NCI-H2081 (cell line): ENCODE measurements at regions not wholly inside any gene's neighbourhood (a gene's known extent, or its start where the extent isn't known, plus 50 kb on each side); places are given as distances from the start of the nearest gene placed in this dataset.

Experiments used
- DNase-seq, 2 experiments: peaks; one replicate each; lab custom pipeline; 2025; lab: John Stamatoyannopoulos, UW

- no peak for DNase-seq
Measured at GRCh38 chr17:55634702-55635101, 88.0 kb downstream of the TMEM100 start.

DNA sequence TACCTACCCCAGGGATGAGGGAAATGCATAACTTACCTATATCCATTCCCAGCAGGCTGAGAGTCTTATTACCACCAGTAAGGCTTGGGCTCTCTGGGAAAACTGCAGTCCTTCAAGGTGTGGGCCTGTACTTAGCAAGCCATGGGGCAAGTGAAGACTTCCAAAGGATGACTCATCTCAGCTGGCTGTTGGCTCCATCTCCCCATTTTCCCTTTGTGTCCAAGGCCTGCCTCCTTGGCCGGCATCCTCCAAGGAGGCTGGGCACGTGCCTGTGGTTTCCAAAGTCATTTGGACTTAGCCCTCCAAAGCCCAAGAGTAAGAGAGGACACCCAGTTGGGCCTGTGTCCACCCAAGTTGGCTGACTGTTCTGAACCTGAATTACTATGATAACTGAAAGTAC, 89.8 kb downstream of the TMEM100 start:
- no peak for DNase-seq

DNA sequence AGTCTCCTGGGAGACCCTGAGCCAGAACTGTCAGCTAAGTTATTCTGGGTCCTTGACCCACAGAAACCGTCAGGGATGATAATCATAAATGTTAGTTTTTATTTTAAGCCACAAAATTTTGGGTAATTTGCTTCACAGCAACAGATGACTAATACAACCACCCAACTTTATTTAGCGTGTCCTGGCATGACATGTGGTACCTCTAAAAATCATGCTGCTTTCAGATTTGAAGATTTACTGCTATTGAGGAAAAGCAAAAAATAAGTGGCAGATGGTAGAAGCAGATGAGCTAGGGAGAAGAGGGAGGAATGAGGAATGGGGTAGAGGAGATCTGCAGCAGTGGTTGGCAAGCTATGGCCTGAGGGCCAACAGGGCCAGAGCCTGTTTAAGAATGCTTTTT, 90.4 kb downstream of the TMEM100 start:
- DNase-seq: no peak

DNA sequence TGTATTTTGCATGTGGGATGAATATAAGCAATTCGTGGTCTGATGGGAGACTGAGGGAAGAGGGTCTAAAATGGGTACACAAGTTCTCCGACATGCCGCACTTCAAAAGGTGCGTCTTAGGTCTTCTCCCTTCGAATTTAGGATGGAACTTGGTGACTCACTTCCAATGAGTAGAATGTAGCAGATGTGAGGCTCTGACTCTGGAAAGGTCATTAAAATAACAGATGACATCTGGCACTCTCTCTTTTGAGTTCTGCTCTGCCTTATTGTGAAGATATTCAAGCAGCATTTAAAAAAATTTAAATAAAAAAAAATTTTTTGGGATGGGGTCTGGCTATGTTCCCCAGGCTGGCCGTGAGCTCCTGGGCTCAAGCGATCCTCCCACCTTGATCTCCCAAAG, 92.7 kb downstream of the TMEM100 start:
- DNase-seq: no peak

DNA sequence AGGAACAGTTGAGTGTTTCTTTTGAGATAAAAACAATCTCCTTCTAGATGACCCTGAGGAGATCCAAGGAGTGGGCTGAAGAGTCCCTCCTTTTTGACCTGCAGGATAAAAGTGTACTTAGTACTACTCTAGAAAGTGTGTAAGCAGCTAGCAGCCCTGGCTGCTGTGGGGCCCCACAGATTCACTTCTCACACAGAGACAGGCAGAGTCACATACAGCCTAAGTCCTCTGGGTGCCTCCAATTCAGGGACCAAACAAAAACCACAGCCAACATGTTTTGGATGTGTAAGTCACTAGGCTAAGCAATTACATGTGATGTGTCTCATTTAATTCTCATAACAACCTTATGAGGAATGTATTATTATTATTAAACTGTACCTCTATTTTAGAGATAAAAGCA, 97.1 kb downstream of the TMEM100 start:
- no peak for DNase-seq

- no peak for DNase-seq
Measured at GRCh38 chr17:55624772-55625433, 97.8 kb downstream of the TMEM100 start.

- no peak for DNase-seq
Measured at GRCh38 chr17:55622547-55622946, 100.1 kb downstream of the TMEM100 start.

DNA sequence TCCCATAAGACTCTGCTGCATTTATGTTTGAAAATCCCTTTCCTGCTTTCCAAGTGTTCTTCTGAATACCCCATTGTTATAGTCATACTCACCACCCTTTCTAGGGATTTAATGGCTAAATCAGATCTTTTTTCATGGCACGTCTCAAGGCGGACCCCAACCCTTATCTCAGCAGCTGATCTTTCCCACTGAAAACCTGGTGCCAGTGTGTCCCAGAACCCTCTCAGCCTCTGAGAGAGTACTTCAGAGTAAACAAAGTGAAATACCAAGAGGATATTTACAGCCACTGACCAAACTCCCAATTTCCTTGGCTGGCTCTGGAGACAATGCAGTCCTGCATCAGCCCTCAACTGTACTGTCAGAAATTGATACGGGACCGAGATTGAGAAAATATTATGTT, 101.7 kb downstream of the TMEM100 start:
- DNase-seq: no peak

- DNase-seq: no peak
Measured at GRCh38 chr17:55620023-55620422, 102.6 kb downstream of the TMEM100 start.

GRCh38 chr17:55617441-55617840, 105.2 kb downstream of the TMEM100 start:
- no peak for DNase-seq

- no peak for DNase-seq
Measured at GRCh38 chr17:55614061-55614460, 102.8 kb upstream of the SMIM36 start.

DNA sequence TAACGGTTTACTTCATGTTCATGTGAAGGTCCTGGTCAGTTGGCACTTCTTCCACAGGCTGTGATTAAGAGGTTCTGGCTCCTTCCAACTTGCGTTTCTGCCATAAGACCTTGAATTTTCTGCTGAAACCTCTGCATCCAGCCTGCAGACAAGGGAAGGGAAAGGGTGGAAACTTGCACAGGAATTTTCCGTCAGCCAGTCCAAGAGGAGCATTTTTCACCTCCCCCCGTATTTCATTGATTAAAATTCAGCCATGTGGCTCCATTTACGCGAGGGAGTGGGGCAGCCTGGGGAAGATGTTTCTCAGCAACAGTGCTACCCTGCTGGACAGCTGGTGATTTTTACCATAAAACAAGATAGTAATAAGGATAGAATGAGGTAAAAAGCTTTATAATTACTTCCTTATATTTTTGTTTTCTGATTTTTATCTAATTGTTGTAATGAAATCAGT, 101.5 kb upstream of the SMIM36 start:
- no peak for DNase-seq

DNA sequence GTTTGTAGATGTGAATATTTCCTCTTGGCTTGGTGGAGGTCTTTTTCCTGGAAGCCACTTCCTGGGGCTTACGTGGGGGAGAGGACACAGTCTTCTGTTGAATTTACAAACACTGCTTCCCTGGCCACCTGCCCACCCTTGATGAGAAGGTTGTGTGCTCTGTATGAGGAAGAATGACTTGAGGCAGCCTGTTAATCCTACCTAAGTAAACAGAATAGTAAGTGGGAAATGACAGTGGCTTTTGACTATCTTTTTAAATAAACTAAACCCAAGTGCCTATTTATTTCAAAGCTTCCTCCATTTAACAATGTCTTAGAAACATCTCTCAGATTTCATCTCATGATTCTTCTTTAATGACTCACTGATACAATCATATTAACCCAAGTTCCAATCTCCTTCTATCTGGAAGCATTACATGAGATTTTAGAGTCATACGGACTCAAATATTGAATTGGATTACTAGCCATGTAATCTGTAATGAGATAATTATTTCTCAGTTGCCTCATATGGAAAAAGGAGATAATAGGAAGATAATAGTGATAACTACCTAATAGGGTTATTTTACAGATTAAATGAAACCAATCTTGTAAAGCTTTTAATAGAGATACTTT, 96.6 kb upstream of the SMIM36 start:
- peak in 1 of 2 experiments; percentile 12 for DNase-seq

DNA sequence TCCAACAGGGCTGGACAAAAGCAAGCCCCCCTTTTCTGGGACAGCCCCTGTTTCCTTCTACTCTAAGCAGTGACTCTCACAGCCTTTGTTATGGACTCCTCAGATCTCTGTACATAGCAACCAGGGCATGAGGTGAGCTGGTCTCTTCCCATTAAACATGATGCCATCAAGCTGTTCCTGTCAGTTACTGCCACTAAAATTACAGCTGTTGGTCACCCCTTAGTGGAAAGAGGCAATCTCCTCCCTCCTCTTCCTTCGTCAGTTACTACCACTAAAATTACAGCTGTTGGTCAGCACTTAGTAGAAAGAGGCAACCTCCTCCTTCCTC, 95.2 kb upstream of the SMIM36 start:
- no peak for DNase-seq

GRCh38 chr17:55605705-55606487, 94.6 kb upstream of the SMIM36 start:
- DNase-seq: no peak

GRCh38 chr17:55601874-55602364, 90.7 kb upstream of the SMIM36 start:
- DNase-seq: peak; percentile 2 to 8

DNA sequence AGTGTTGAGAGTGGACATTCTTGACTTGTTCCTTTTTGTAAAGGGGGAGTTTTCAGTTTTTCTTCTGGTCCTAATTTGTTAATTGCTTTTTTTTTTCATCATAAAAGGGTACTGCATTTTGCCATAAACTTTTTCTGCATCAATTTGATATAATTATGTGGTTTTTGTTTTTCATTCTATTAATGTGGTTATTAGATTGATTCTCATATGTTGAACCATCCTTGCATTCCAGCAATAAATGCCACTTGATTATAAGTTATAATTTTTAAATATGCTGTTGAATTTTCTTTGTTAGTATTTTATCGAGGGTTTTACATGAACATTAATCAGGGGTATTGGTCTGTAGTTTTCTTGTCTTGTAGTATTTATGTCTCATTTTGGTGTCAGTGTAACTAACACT, 87.2 kb upstream of the SMIM36 start:
- DNase-seq: no peak

DNA sequence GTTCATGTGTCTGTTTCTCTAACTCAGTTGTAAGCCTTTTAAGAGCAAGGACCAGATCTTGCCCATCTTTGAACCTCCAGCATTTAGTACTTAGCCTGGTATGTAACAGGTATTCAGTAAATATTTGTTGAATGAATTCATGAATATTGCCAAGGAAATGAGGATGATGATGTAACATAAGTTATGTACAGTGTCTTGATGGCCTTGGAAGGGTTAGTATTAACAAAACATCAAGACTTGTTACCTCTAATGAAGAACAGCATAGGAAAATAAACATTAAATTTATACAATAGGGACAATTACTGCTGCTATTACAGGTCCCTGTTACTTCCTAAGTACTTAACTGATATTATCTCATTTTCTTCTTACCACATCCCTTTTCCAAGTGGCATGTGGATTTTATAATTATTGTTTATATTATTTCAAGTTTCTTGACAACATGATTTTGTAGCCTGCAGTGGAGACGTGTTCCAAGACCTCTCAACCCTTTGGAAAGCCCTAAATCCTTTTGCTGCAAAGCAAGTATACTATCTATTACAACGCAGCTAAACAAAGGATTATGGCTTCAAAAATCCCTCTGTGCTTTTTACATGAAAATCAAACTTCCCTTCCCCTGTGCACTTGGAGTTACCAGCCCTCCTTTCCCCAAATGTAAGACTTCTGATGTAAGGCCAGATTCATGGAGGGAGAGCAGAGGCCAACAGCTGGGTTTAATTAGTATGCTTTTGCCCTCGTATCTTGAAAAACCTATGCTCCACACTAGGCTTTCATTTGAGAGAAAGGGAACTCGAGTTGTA, 77.4 kb upstream of the SMIM36 start:
- no peak for DNase-seq

DNA sequence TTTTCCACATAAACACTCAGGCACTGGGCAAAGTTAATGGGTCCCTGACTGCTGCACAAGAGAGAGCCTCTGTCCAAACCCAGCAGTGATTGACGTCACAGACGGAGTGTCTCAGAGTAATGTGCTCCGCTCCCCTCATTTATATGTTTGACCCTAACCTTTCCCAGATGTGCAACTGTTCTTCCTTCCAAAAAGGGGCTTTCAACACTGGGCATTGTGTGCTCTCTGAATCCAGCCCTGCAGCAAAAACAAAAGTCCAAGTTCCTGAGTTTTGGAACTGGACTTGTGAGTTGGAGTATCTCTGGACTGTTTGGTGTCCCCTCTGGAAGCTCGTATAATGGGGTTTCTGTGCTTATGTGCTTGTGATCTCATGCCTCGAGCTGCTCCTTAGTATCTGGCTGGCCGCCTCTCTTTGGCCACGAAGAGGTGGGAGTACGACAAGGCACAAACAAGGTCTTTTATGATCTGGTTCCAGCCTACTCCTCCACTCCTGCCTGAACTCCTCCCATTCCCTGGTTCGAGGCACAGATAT, 76.4 kb upstream of the SMIM36 start:
- no peak for DNase-seq

GRCh38 chr17:55585629-55586028, 74.4 kb upstream of the SMIM36 start:
- no peak for DNase-seq

GRCh38 chr17:55584861-55585260, 73.6 kb upstream of the SMIM36 start:
- DNase-seq: no peak

DNA sequence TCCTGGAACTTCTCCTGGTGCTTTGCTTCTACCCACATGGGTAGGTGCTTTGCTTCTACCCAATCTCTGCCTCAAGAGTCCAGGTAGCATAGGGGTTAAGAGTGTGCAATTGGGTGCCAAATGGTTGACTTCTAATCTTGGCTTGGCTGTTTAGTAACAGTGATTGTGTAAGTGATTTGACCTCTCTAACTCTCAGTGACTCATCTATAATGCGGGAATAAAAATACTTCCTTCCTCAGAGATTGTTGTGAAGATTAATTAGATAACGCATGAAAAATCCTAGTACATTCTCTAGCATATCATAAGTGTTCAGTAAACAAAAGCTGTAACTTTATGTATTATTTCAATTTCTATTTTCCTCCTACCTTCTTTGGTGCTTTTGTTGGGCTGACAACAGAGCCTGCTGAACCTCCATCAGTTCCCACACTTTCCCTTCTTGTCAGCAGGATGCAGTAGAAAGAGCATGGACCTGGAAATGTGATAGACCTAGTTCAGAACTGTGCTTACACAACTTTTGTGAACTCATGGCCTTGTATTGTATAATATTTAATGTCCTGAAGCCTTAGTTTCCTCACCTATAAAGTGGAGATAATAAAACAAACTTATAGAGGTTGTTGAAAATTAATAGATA, 72.9 kb upstream of the SMIM36 start:
- DNase-seq: no peak
